OCI-LY3 (cell line): ENCODE measurements at regions not wholly inside any gene's neighbourhood (a gene's known extent, or its start where the extent isn't known, plus 50 kb on each side); places are given as distances from the start of the nearest gene placed in this dataset.

Experiments
- EZH2phosphoT487 ChIP-seq: fragments of 200-600 bp; shearing (Covaris generic); IDR thresholded peaks from 2 replicates; pipeline ENCODE4 v1.6.1; 2018; ENCODE audit warnings: antibody characterized with exemption, mixed run types, low read depth
- TF ChIP-seq, protein P1 (sequence below): fragments of 200-600, 300-600 bp; sonication (generic); IDR thresholded peaks from 2 replicates; pipeline ENCODE4 v1.5.1; 2014; ENCODE audit warnings: antibody characterized with exemption, low read length, low read depth

DNA sequence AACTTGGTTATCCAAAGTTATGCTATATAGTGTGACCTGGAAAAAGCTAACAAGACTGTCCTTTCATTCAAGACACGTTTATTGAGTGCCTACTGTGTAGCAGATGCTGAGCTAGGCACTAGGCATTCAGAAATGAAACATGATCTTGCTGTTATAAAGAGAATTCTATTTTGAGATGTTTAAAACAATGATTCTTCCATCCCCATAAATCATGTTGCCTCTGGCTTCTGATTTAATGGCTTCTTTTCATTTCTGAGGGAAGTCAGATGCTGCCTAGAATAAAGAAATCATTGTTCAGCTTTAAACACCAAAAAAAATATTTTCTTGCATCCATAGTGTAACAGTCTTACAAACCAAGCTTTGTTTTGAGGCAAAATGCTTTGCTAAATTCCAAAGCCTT lies 620.9 kb upstream of the UBE2E2 start:
- TF ChIP-seq, protein P1, sequence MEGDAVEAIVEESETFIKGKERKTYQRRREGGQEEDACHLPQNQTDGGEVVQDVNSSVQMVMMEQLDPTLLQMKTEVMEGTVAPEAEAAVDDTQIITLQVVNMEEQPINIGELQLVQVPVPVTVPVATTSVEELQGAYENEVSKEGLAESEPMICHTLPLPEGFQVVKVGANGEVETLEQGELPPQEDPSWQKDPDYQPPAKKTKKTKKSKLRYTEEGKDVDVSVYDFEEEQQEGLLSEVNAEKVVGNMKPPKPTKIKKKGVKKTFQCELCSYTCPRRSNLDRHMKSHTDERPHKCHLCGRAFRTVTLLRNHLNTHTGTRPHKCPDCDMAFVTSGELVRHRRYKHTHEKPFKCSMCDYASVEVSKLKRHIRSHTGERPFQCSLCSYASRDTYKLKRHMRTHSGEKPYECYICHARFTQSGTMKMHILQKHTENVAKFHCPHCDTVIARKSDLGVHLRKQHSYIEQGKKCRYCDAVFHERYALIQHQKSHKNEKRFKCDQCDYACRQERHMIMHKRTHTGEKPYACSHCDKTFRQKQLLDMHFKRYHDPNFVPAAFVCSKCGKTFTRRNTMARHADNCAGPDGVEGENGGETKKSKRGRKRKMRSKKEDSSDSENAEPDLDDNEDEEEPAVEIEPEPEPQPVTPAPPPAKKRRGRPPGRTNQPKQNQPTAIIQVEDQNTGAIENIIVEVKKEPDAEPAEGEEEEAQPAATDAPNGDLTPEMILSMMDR, result no peak
- no peak for TF ChIP-seq EZH2phosphoT487
